ENCODE measurements at regions not wholly inside any gene's neighbourhood (a gene's known extent, or its start where the extent isn't known, plus 50 kb on each side); places are given as distances from the start of the nearest gene placed in this dataset.
A peak's percentile ranks its signal among the peaks of the same experiment; 100 is the strongest.
"Not testable (repeated sequence)": the region's sequence is repeated elsewhere in the genome, so short reads cannot be mapped to it uniquely, and the experiment has no call there.

DNA sequence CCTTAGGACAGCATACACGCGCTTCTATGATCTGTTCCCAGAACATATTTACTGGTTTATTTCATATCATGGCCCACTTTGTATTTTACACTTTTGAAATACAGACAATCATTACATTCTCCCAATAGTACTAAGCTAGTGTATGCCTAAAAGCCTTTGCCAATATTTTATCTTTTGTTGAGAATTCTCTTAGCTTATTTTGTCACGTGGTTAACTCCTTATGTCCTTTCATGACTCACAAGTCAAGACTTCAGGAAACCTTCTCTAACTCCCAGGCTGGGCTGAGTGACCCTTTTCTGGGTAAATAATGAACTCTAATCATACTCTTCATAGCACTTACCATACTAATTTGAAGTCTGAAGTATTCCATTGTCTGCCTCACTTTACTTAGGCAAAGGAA, 444.8 kb downstream of the ZNF33B start:
- not testable (repeated sequence) for DNase-seq (ENCODE audit: low read depth in 2 of 3, low spot score in 2 of 3)

DNA sequence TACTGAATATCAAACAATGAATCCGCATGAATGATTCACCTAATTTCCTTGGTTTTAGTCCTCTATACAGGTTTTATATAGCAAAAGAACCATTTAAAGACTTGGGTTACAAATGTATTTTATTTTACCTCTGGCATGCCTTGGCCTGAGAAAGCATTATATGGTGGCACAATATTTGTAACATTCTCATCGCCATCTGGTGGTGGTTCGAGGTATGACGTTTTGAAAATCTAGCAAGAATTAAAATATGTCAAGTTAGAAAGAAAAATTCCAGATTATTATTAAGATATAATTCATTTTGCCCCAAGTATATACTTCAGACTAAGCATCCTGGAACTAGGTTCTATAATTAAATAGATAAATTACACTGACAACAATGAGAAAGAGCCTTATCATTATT, 445.9 kb downstream of the ZNF33B start:
- DNase-seq (ENCODE audit: low read depth in 2 of 3, low spot score in 2 of 3), result peak in 1 of 3 experiments; percentile 3

DNA sequence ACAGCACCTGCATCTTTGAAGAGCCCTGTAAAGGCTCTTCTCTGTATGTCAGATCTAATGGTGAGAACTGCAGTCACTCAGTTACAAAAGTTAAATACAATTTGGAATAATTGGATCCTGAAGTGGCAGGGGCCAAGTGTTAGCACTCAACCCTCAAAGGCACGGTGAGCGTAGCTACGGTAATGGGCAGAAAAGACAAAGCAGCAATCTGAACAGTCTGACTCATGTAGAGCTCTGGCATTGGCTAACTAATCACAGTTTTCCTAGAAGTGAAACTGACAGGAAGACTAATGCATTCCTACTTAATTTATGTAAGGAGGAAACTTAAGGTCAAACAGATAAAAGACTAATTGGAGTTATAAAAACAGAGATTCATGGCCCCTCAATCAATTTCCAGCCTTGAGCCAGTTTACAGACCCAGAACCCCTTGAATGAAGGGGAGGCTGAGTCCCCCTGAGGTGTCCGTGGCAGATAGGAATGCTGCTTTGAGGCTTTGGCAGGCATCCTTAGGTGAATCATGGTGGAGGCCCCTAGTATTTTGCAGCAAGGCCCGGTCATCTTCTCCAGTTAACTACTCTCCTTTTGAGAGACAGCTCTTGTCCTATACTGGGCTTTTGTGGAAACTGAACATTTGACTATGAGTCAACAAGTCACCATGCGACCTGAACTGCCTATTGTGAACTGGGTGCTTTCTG, 450.7 kb downstream of the ZNF33B start:
- not testable (repeated sequence) for DNase-seq (ENCODE audit: low read depth in 2 of 3, low spot score in 2 of 3)

GRCh38 chr10:42177793-42178689, 460.3 kb downstream of the ZNF33B start:
- DNase-seq (ENCODE audit: low read depth in 2 of 3, low spot score in 2 of 3), result not testable (repeated sequence)

- no peak for DNase-seq (ENCODE audit: low read depth in 2 of 3, low spot score in 2 of 3)
Observed at GRCh38 chr10:42177077-42177792, 461.1 kb downstream of the ZNF33B start.

DNA sequence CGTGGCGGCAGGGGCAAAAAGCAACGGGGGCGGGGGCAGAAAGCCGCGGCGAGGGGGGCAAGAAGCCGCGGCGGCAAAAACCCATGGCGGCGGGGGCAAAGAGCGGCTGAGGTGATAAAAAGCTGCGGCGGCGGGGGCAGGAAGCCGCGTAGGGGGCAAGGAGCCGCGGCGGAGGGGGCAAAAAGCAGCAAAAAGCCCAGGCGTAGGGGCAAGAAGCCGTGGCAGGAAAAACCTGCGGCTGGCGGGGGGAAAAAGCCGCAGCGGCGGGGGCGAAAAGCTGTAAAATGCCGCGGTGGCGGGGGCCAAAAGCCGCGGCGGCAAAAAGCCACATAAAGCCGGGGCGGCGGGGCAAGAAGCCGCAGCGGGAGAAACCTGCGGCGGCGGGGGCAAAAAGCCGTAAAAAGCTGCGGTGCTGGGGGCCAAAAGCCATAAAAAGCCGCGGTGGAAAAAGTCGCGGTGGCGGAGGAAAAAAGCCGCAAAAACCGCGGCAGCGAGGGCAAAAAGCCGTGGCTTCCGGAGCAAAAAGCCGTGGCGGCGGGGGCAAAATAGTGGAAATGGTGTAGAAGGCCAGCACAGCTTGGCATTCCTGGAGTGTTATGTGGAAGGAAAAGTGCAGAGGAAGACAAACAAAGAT, 487.8 kb downstream of the ZNF33B start:
- no peak for DNase-seq (ENCODE audit: low read depth in 2 of 3, low spot score in 2 of 3)

DNA sequence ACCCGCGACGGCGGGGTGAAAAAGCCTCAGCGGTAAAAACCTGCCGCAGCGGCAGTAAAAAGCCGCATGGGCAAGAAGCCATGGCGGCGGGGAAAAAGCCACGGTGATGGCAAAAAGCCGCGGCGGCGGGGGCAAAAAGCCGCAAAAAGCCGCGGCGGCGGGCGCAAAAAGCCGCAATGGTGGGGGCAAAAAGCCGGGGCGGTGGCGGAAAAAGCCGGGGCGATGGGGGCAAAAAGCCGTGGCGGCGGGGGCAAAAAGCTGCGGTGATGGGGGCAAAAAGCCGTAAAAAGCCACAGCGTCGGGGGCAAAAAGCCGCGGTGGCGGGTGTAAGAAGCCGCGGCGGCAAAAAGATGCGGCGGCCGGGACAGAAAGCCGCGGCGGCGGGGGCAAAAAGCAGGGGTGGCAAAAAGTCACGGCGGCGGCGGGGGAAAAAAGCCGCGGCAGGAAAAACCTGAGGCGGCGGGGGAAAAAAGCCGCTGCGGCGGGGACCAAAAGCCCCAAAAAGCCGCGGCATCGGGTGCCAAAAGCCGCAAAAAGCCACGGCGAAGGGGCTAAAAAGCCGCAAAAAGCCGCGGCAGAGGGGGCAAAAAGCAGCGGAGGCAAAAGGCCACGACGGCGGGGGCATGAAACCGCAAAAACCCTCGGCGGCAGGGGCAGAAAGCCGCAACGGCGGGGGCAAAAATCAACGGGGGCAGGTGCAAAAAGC, 488.5 kb downstream of the ZNF33B start:
- DNase-seq (ENCODE audit: low read depth in 2 of 3, low spot score in 2 of 3), result no peak

DNA sequence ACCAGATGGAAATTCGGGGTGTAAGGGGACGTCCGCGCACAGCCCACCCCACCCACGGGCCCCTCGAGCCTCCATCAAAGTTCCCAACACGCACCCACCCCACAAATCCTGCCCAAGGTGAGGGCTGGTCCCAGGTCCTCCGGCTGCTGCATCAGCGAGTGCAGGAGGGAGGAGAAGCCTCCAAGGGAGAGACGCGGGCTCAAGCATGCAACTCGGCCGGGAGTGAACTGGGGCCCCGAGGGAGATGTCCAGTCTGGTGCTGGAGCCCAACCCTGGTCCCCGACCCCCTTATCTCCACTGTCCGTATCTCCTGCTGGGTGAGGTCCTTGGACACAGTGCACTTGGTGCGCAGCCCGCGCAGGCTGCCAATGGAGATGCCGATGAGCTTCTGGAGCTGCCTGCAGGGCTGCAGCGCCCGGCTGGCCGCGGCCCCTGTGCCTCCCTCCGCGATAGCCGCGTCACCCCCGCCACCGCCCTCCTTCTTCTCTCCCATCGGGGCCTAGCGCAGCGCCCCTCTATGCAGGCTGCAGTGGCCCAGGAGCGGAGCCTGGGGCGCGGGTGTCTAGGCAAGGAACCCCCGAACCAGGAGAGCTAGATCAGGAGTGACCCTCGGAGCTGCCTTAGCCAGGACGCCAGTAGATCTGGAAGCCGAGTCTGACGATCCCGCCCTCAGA, 489.2 kb downstream of the ZNF33B start:
- no peak for DNase-seq (ENCODE audit: low read depth in 2 of 3, low spot score in 2 of 3)

- not testable (repeated sequence) for DNase-seq (ENCODE audit: low read depth in 2 of 3, low spot score in 2 of 3)
Observed at GRCh38 chr10:42146165-42146564, 492.2 kb downstream of the ZNF33B start.

DNA sequence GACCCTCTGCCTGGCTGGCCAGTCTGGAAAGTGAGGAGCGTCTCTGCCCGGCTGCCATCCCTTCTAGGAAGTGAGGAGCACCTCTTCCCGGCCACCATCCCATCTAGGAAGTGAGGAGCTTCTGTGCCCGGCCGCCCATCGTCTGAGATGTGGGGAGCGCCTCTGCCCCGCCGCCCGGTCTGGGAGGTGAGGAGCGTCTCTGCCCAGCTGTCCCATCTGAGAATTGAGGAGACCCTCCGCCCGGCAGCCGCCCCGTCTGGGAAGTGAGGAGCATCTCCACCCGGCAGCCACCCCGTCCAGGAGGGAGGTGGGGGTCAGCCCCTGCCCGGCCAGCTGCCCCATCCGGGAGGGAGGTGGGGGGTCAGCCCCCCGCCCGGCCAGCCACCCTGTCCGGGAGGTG, 500.3 kb downstream of the ZNF33B start:
- DNase-seq (ENCODE audit: low read depth in 2 of 3, low spot score in 2 of 3), result not testable (repeated sequence)

- no peak for DNase-seq (ENCODE audit: low read depth in 2 of 3, low spot score in 2 of 3)
Observed at GRCh38 chr10:42113158-42113450, 525.3 kb downstream of the ZNF33B start.

- no peak for DNase-seq (ENCODE audit: low read depth in 2 of 3, low spot score in 2 of 3)
Observed at GRCh38 chr10:42112331-42113157, 525.8 kb downstream of the ZNF33B start.

GRCh38 chr10:42111661-42112330, 526.6 kb downstream of the ZNF33B start:
- DNase-seq (ENCODE audit: low read depth in 2 of 3, low spot score in 2 of 3), result no peak

DNA sequence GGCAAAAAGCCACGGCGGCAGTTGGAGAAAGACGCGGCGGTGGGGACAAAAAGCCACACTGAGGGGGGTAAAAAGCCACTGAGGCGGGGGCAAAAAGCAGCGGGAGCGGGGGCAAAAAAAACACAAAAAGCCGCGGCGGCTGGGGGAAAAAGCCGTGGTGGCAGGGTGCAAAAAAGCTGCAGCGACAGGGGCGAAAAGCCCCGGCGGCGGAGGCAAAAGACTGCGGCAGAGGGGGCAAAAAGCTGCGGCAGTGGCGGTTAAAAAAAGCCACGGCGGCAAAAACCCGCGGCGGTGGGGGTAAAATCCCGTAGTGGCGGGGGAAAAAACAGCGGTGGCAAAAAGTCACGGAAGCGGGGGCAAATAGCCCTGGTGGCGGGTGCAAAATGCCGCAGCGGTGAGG, 527.3 kb downstream of the ZNF33B start:
- no peak for DNase-seq (ENCODE audit: low read depth in 2 of 3, low spot score in 2 of 3)

Measured in activated CD8-positive, alpha-beta memory T cell treated with anti-CD3 and anti-CD28 coated beads for 48 hours (primary cell).